ENCODE measurements at regions not wholly inside any gene's neighbourhood (a gene's known extent, or its start where the extent isn't known, plus 50 kb on each side); places are given as distances from the start of the nearest gene placed in this dataset.

DNA sequence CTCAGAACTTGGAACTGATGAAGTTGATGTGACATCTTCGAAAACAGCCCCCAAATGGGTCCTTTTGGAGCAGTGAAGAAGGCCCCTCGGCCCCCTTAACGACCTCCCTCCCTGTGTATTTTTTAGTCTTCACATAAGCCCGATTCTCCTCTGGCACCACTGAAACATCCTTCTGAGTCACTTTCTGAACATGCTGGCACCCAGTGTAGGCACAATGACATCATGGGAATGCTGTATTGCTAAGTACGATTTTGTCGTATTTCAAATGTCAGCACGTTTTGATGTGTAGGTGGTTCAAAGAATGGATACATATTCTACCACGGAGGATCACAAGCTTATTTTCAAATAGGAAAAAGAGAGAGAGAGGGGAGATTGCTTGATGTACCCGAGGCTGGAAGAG is 111.7 kb upstream of the RIOK3 start:
- no peak for DNase-seq (ENCODE audit: low spot score in 2 of 2)
- Histone ChIP-seq H3K9me3 (no peaks in the 10 kb centered on the region), H3K27me3 (no peaks in the 10 kb centered on the region), H3K36me3 (no peaks in the 10 kb centered on the region), H3K27ac (peak overlapping the region in 2 of 4 donors; percentile 54 to 67), H3K4me1 (peaks cover 0 to 15% (median 0%) of the 10 kb centered on the region in 4 donors), H3K4me3 (no peak overlapping the region)
- 59% methylated on average over 9 of the region's 9 CpGs for WGBS, 2 donors
- TF ChIP-seq POLR2A (IDR thresholded peaks at IDR 0.05) (no peak), EP300 (IDR thresholded peaks at IDR 0.05) (no peak), CTCF (IDR thresholded peaks at IDR 0.05) (no peak)

DNA sequence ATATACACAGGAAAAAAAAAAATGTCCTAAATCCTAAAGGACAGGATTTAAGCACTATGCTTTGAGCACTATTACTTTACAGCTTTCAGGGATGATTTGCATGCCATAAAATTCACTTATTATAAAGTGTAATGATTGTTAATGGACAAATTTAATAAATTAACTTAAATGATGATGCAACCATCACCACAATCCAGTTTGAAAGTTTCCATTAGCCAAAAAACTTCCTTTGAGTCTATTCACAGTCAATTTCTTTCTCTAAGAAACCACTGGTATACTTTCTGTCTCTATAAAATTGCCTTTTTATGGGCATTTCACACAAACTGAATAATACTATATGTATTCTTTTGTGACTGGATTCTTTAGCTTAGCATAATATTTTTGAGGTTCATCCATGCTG is 111.1 kb upstream of the RIOK3 start:
- TF ChIP-seq POLR2A (IDR thresholded peaks at IDR 0.05), result no peak
- TF ChIP-seq EP300 (IDR thresholded peaks at IDR 0.05), result no peak
- TF ChIP-seq CTCF (IDR thresholded peaks at IDR 0.05), result no peak
- H3K4me1 ChIP-seq, result peaks cover 0 to 13% (median 0%) of the 10 kb centered on the region in 4 donors
- no peak for DNase-seq (ENCODE audit: low spot score in 2 of 2)
- no peaks in the 10 kb centered on the region for H3K9me3 ChIP-seq
- no peaks in the 10 kb centered on the region for H3K27me3 ChIP-seq
- H3K4me3 ChIP-seq, result no peak overlapping the region
- no peaks in the 10 kb centered on the region for H3K36me3 ChIP-seq
- H3K27ac ChIP-seq, result peak overlapping the region in 2 of 4 donors; percentile 54 to 67

DNA sequence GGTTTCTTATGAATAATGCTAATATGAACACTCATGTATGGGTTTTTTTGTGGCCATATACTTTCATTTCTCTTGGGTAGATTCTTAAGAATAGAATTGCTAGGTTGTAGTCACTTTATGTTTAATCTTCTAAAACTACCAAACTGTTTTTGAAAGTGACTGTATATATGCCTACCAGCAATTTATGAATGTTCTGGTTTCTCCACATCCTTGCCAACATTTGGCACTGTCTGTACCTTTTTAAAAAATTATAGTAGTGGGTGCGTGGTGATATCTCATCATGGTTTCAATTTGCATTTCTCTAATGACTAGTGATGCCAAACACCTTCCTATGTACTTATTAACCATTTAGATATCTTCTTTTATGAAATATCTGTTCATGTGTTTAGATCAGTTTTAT is 110.6 kb upstream of the RIOK3 start:
- Histone ChIP-seq H3K36me3 (no peaks in the 10 kb centered on the region), H3K27me3 (no peaks in the 10 kb centered on the region), H3K27ac (no peak overlapping the region), H3K4me3 (no peak overlapping the region), H3K9me3 (no peaks in the 10 kb centered on the region), H3K4me1 (peaks cover 0 to 13% (median 0%) of the 10 kb centered on the region in 4 donors)
- TF ChIP-seq EP300 (IDR thresholded peaks at IDR 0.05) (no peak), CTCF (IDR thresholded peaks at IDR 0.05) (no peak), POLR2A (IDR thresholded peaks at IDR 0.05) (no peak)
- DNase-seq (ENCODE audit: low spot score in 2 of 2), result no peak
- 86 to 96% methylated on average over 1 of the region's 1 CpG for WGBS, 2 donors

DNA sequence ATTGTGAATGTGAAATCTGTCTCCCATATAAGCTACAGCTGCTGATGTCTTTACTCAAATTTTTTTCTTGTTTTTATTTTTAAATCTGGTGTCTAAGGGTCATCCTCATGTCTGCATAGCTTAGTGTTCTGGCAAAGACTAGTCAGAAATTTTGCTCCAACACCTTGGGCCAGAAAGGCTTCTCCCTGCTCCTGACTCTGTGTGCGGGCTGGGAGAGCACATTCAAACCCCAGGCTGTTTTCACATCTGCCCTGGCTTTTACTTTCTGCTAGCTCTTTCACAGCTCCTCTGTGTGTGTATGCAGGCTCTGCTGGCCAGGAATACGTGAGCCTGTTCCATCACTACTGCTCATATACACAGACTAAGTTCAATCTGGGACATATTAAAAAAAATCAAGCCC is 102.9 kb upstream of the RIOK3 start:
- Histone ChIP-seq H3K9me3 (peaks cover 0 to 12% (median 0%) of the 10 kb centered on the region in 4 donors), H3K27ac (no peak overlapping the region), H3K4me1 (peaks cover 0 to 15% (median 0%) of the 10 kb centered on the region in 4 donors), H3K36me3 (peaks cover 0 to 31% (median 0%) of the 10 kb centered on the region in 3 donors), H3K27me3 (no peaks in the 10 kb centered on the region), H3K4me3 (no peak overlapping the region)
- TF ChIP-seq CTCF (IDR thresholded peaks at IDR 0.05) (no peak), EP300 (IDR thresholded peaks at IDR 0.05) (no peak), POLR2A (IDR thresholded peaks at IDR 0.05) (no peak)
- 44 to 73% methylated on average over 2 of the region's 2 CpGs for WGBS, 2 donors
- DNase-seq (ENCODE audit: low spot score in 2 of 2), result no peak

GRCh38 chr18:23351521-23351920 is 101.6 kb upstream of the RIOK3 start:
- no peak for DNase-seq (ENCODE audit: low spot score in 2 of 2)
- Histone ChIP-seq H3K4me1 (peaks cover 0 to 28% (median 9%) of the 10 kb centered on the region in 4 donors), H3K36me3 (peaks cover 0 to 31% (median 0%) of the 10 kb centered on the region in 3 donors), H3K27ac (no peak overlapping the region), H3K27me3 (no peaks in the 10 kb centered on the region), H3K4me3 (no peak overlapping the region), H3K9me3 (peaks cover 0 to 12% (median 0%) of the 10 kb centered on the region in 4 donors)
- TF ChIP-seq POLR2A (IDR thresholded peaks at IDR 0.05) (no peak), EP300 (IDR thresholded peaks at IDR 0.05) (no peak), CTCF (IDR thresholded peaks at IDR 0.05) (no peak)
- WGBS, 2 donors, result 89 to 92% methylated on average over 4 of the region's 4 CpGs

Data from tibial nerve (tissue), 4 donors.